ENCODE measurements at regions not wholly inside any gene's neighbourhood (a gene's known extent, or its start where the extent isn't known, plus 50 kb on each side); places are given as distances from the start of the nearest gene placed in this dataset.

DNA sequence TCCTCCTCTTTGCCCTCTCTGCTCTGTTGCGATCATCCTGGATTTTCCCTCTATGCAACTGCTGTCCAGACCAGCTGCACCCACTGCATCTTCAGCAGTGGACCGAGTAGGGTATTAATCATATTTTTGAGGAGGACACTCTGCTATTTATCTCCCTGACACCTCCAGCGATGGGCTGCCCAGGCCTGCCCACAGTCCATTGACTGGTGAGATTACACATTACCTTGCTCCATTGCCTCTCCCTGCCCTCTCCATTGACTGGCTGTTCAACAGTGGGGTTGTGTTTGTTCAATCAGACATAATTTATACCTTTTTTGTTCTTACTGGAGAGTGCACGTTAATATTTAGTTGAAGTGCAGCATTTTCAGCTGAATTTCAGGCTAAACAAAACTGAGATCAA lies 559.3 kb upstream of the ARRDC4 start:
- intact Hi-C loops (cut with DNase I) = no loop called here
- TF ChIP-seq CTCF (IDR thresholded peaks at IDR 0.05) (no peak), POLR2A (IDR thresholded peaks at IDR 0.05) (no peak), POLR2AphosphoS5 (IDR thresholded peaks at IDR 0.05) (no peak)
- Histone ChIP-seq H3K36me3 (no peaks in the 10 kb centered on the region), H3K9me3 (no peaks in the 10 kb centered on the region), H3K27ac (no peak overlapping the region), H3K4me3 (no peak overlapping the region), H3K27me3 (replicated peaks; ENCODE audit: insufficient read depth) (no peaks in the 10 kb centered on the region), H3K4me1 (replicated peaks) (no peaks in the 10 kb centered on the region)
- WGBS = 58% methylated on average over 4 of the region's 4 CpGs
- no peak for DNase-seq (ENCODE audit: low spot score)

DNA sequence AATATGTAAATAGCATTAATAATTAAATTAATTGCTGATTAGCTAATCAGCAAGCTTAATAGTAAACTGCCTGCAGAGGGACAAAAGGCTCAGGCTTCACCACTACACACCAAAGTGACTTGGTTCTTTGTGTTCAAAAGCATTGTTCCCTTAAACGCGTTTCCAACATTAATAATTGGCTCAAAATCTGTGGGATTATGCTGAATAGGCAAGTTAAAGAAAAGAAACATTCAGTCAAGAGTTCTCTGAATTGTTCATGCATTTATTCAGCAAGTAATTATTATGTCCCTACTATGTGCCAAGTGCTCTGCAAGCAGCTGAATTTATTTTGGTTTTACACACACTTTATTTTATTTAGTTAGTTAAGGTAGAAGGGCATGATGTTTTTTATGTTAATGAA lies 558.5 kb upstream of the ARRDC4 start:
- 80% methylated on average over 2 of the region's 2 CpGs for WGBS
- DNase-seq (ENCODE audit: low spot score) = no peak
- intact Hi-C loops (cut with DNase I) = no loop called here
- no peak overlapping the region for H3K27ac ChIP-seq
- no peaks in the 10 kb centered on the region for H3K27me3 ChIP-seq (replicated peaks; ENCODE audit: insufficient read depth)
- no peaks in the 10 kb centered on the region for H3K9me3 ChIP-seq
- TF ChIP-seq CTCF (IDR thresholded peaks at IDR 0.05) (no peak), POLR2A (IDR thresholded peaks at IDR 0.05) (no peak), POLR2AphosphoS5 (IDR thresholded peaks at IDR 0.05) (no peak)
- H3K4me3 ChIP-seq = no peak overlapping the region
- H3K4me1 ChIP-seq (replicated peaks) = no peaks in the 10 kb centered on the region
- H3K36me3 ChIP-seq = no peaks in the 10 kb centered on the region

DNA sequence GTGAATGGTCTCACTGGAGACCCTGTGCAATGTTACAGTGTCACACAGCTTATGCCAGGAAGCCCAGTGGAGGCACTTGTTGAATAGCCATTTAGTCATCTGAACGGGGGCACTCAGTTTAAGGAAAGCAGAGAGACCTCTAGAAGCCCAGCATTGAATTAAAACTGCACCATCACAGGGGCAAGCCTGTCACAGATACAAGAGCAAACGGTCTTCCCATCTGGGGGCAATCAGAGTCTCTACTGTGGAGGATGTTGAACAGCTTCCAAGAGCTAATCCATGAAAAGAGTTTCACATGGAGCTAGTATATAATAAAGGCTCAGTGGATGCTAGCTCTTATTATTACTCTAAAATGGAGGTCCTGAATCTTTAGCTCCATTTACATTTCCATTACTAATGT lies 553.7 kb upstream of the ARRDC4 start:
- H3K4me1 ChIP-seq (replicated peaks) = no peaks in the 10 kb centered on the region
- intact Hi-C loops (cut with DNase I) = no loop called here
- no peak for DNase-seq (ENCODE audit: low spot score)
- TF ChIP-seq CTCF (IDR thresholded peaks at IDR 0.05) = no peak
- no peak for TF ChIP-seq POLR2AphosphoS5 (IDR thresholded peaks at IDR 0.05)
- TF ChIP-seq POLR2A (IDR thresholded peaks at IDR 0.05) = no peak
- H3K27me3 ChIP-seq (replicated peaks; ENCODE audit: insufficient read depth) = no peaks in the 10 kb centered on the region
- WGBS = 76% methylated on average over 2 of the region's 2 CpGs
- H3K36me3 ChIP-seq = no peaks in the 10 kb centered on the region
- H3K4me3 ChIP-seq = no peak overlapping the region
- H3K27ac ChIP-seq = no peak overlapping the region
- H3K9me3 ChIP-seq = no peaks in the 10 kb centered on the region

DNA sequence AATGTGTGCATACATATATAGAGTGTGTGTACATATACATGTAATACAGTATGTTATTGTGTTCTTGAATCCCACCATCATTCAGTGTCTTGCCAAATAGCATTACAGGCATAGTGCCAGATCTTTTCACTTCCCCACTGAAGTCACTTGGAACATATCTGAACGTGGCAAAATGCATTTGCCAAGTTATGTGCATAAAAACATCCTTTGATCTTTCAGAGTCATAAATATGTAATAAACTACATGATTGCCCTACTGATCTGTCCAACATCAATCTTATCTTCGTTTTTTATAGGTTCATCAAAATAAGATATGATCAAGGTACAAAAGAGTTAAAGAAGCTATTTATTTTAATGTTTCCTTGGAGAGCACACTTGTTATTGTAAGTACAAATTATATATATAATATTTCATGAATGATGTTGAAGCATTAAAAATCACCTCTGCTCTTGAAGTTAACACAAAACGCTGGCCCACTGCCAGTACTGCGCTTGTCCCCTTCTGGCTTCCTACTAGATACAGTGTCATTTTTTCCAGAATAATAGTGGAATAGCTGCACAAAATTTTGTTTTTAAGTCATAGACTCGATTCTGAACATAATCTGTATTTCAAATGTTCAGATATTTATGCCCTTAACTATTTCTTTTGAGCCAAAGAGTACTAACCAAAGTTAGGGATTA lies 549.5 kb upstream of the ARRDC4 start:
- H3K27me3 ChIP-seq (replicated peaks; ENCODE audit: insufficient read depth) = no peaks in the 10 kb centered on the region
- intact Hi-C loops (cut with DNase I) = no loop called here
- H3K36me3 ChIP-seq = no peaks in the 10 kb centered on the region
- H3K9me3 ChIP-seq = no peaks in the 10 kb centered on the region
- H3K4me3 ChIP-seq = no peak overlapping the region
- 11% methylated on average over 5 of the region's 5 CpGs for WGBS
- H3K4me1 ChIP-seq (replicated peaks) = no peaks in the 10 kb centered on the region
- TF ChIP-seq POLR2A (IDR thresholded peaks at IDR 0.05) = no peak
- no peak for TF ChIP-seq POLR2AphosphoS5 (IDR thresholded peaks at IDR 0.05)
- no peak for TF ChIP-seq CTCF (IDR thresholded peaks at IDR 0.05)
- H3K27ac ChIP-seq = no peak overlapping the region
- DNase-seq (ENCODE audit: low spot score) = no peak

DNA sequence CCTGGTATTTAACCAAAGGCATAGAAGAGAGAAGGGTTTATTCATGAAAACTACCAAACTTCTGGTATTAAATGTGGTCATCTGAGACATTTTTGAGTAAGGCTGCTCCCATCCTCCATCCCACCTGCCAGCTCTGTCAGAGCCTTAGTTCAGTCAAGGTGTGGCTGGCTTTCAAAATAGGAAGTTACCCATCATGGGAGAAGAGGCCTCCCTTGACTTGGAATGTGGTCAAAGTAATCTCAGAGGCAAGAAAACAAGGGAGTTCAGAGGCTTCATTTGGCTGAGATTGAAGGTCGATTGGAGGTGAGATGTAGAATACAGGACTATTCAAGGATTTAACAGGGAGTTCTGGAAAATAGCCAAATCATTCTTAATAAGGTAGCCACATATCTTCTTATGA lies 540.4 kb upstream of the ARRDC4 start:
- Histone ChIP-seq H3K4me3 (no peak overlapping the region), H3K27ac (no peak overlapping the region), H3K9me3 (no peaks in the 10 kb centered on the region), H3K36me3 (no peaks in the 10 kb centered on the region), H3K27me3 (replicated peaks; ENCODE audit: insufficient read depth) (no peaks in the 10 kb centered on the region), H3K4me1 (replicated peaks) (no peaks in the 10 kb centered on the region)
- WGBS = 71% methylated on average over 1 of the region's 1 CpG
- intact Hi-C loops (cut with DNase I) = no loop called here
- TF ChIP-seq POLR2A (IDR thresholded peaks at IDR 0.05) (no peak), POLR2AphosphoS5 (IDR thresholded peaks at IDR 0.05) (no peak), CTCF (IDR thresholded peaks at IDR 0.05) (no peak)
- no peak for DNase-seq (ENCODE audit: low spot score)

Measured in prostate gland (tissue), 2 donors.